Stimulated activated CD4-positive, alpha-beta T cell treated with anti-CD3 and anti-CD28 coated beads, Interleukin-15, amount 100 ng/mL, for 1 hour (primary cell): ENCODE measurements at regions not wholly inside any gene's neighbourhood (a gene's known extent, or its start where the extent isn't known, plus 50 kb on each side); places are given as distances from the start of the nearest gene placed in this dataset.
"Not testable (repeated sequence)": the region's sequence is repeated elsewhere in the genome, so short reads cannot be mapped to it uniquely, and the experiment has no call there.

ENCODE experiments used
- DNase-seq, 2 donors: peaks; one replicate each; pipeline ENCODE4 v3.0.0-alpha.2; 2020; ENCODE audit warnings: low read depth in 1 of 2, low spot score in 1 of 2

DNA sequence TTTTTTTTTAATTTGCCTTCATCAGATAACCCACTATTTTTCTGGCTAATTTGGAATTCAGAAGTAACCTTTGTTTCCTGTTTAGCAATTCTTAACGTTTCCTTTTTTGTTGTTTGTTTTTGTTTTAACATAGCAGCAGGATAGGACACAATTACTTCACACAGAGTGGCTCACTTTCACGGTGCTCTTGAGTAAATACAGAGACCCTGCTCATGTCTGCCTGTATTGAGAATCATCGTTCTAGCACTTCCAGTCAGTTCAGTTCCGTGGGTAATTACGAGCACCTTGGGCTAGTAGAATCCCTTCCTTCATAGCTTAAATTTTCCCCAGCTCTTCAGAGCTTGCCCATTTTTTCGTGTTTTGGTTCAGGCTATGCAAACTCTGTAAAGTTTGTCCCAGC, 1225.4 kb upstream of the LRRTM1 start:
- DNase-seq, result no peak

DNA sequence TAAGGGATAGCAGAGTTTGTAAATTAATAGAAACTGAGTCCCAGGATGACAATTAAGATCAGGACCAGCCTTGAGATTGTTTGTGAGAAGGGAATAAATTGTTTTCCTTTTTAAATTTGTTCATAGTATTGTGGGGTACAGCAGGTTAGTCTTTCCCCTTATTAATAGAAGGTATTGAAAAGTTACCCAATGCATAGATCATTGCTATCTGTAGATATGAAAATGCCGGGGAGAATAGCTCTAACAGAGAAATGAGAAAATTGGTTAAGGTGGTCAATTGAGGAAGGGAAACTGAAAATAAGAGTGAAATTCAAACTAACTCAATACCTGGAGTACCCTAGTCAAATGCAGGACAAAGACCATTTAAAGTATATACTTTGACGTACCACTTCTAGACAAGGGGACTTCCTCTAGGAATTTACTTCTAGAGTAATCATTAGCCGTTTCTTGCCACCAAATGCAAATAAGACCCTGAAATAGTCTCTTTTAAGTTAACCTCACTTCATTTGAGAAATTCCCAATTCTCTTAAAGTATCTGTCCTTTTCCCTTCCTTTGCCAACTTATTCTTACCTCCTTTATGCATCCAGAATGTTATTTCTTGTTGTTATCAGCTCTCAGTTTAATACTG, 1224.4 kb upstream of the LRRTM1 start:
- DNase-seq, result no peak

- no peak for DNase-seq
These were observed 1218.8 kb upstream of the LRRTM1 start for GRCh38 chr2:81523344-81523743.

DNA sequence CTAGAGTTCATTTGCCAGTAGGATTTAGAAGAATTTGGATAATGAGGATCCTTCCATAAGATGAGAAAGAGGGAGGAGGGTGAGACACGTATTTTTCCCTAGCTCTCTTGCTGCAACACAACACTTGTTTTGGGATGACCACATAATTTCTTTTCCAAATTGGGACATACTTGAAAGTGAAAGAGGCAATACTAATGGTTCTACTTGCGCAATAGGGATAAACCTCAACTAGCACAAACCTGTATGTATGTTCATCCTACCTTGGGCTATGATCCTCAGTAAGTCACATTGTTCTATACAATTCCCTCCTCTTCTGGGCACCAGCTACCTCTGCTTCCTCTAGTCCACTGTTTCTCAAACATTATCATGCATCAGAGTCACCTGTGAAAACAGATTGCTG, 1208.8 kb upstream of the LRRTM1 start:
- no peak for DNase-seq

- no peak for DNase-seq
These were observed 1201.0 kb upstream of the LRRTM1 start for GRCh38 chr2:81505586-81505985.

- no peak for DNase-seq
These were observed 1191.0 kb upstream of the LRRTM1 start for GRCh38 chr2:81495556-81495955.

DNA sequence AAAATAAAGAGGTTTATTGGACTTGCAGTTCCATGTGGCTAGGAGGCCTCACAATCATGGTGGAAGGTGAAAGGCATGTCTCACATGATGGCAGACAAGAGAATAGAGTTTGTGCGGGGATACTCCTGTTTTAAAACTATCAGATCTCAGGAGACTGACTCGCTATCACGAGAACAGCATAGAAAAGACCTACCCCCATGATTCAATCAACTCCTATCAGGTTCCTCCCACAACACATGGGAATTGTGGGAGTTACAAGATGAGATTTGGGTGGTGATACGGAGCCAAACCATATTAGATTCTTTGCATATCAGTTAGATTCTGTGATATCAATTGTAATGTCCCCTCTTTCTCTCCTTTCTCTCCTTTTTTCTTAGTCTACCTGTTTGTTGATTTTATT, 1178.7 kb upstream of the LRRTM1 start:
- no peak for DNase-seq

DNA sequence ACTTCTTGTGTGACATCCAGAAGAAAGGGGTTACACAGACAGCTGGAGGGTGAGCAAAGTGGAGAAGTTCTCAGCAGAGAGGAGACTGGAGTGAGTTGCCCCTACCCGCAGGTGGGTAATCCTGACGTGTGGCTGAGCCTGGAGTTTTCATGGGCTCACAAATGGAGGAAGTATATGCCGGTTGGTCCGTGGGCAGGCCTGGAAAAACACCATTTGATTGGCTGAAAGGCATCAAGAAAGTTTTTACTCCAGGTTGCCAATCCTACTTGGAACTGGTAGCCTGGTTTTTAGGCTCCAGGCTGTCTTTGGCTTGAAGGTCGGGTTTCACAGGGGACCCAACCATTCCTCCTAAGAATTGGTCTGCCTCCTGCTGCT, 1177.4 kb upstream of the LRRTM1 start:
- no peak for DNase-seq

DNA sequence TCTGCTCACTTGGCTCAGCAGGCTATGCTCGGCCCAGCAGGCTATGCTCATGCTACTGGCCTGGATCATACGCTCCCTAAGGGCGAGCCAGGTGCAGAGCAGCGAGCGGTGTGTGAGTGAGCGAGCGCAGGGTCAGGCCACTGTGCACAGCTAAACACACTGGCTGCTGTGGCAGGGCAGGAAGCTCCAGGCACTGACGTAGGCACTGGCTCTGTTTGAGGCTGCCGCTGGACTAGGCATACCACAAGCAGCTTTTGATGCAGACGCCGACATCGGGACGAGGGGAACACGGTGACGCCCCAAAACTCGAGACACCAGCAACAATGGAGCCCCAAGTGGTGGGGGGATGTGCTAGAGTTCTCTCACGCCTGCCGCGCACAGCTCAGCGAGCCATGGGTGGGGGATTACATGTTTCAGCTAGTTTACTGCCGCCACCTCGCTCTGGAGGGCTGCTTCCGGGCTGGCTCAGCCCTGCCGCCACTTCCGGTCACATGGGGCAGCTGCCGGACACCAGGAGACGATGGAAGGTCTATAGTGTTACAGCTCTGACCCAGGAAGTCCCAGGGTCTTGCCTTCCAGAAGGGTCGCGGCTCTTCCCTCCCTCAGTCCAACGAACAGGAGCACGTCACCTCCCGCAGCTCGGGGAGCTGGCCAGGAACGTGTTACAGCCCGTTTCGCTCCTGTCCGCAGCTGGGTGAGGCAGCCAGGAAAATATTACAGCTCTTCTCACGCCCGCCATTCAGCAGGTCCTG, 1176.9 kb upstream of the LRRTM1 start:
- DNase-seq, result no peak

- DNase-seq, result no peak
These were observed 1162.5 kb upstream of the LRRTM1 start for GRCh38 chr2:81467096-81467495.

- DNase-seq, result no peak
These were observed 1157.9 kb upstream of the LRRTM1 start for GRCh38 chr2:81462420-81462819.

DNA sequence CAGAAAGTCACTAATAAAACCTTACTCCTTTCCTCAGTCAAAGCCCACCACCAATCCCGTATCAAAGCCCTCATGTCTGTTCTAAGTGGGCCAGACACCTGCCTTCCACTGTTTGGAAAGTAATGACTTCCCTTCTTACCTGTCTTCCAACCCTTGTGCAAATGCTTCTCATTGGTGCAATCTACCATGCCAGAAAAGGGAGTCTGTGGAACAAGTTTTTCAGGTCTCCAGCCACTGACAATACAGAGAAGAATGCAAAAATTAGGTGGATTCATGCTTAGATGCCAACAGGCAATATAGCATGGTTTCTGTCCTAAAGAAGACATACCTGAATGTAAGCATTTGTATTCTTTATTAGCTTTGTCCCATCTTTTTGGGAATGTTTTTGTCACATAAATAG, 1140.6 kb upstream of the LRRTM1 start:
- no peak for DNase-seq

DNA sequence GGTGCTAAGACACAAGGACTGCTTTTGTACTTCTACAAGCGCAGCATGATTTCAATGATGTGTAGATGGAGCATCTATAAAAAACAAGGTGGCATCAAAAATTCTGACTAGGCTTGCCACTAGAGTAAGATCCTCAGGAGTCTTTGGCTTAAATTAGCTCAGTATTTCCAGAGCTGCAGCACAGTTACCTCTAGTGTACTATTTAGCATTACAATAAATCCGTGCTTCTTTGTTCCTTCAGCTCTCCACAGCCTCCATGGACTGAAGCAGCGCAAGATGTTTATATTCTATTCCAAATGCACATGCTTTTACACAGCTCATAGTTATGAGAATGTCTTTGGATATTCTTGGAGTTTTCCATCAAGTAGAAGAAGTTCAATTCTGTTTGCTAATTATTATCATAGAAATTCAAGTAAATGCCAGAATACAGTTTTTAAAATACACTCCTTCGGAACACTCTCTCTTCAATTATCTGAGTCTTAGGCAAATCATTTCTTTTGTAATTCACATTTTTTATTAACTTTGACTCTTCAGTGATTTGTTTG, 1133.0 kb upstream of the LRRTM1 start:
- DNase-seq, result no peak

- DNase-seq, result no peak
These were observed 1131.7 kb upstream of the LRRTM1 start for GRCh38 chr2:81436256-81436655.

- no peak for DNase-seq
These were observed 1108.1 kb upstream of the LRRTM1 start for GRCh38 chr2:81412681-81413080.

DNA sequence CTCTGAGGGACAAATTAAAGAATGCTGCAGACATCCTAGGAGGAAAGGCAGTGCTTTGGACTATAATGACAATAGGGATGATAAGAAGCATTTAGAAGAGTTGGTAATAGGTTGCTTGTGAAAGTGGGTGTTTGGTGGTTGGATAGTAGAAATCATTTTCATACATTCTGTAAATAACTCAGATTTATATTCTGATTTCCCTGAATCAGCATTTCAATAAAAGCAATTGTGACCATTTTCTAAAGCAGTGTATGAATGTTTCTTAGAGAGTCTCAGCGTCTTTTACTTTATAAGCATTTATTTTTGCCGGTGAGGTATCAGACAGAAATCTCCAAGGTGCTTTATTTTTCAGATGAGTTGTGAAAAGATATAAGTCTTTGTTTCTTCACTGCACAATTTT, 1099.0 kb upstream of the LRRTM1 start:
- DNase-seq, result no peak

DNA sequence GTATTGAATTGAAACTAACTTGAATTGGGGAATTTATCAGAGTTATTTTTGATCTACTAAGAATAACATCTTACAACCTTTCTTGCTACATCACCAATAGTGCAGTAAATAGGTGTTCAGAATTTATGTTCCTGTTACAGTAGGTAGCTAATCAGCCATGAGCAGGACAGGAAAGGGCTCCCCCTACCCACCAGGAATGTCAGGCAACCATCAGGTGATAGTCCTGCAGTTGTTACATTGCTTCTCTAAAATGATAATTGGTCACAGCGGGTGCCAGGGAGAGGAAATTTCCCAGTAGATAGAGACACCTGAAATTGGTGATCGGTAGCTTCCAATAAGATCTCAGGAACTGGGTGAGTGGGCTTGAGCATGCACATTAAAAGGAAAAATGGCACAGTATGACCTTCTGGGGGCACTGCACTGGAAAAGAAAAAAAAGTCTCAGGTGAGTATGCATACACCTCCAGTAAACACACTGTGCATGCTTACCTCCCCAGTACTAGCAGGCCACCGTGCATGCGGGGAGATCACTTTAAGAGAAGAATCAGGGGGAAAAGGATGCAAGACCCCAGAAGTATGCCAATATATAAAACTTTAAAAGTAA, 1092.0 kb upstream of the LRRTM1 start:
- no peak for DNase-seq

DNA sequence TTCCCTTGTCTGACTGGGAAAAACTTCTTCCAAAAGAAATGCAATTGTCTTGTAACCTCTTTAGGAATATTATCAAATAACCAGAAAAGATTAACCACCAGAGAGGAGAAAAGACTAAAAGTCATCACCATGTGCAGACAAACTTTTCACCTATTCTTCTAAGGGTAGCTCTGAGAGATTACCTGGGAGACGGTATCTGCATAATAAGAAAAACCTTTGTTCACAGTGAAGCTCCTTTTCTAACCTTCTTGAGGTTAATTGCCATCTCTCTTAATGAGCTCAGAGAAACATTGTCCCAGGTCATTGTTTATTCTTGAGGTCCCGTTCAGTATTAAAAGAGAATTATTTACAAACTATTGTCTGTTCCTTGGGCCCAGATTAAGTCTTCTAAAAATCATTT, 1091.2 kb upstream of the LRRTM1 start:
- DNase-seq, result no peak

- DNase-seq, result no peak
These were observed 1084.7 kb upstream of the LRRTM1 start for GRCh38 chr2:81389203-81389602.

- DNase-seq, result no peak
These were observed 1059.2 kb upstream of the LRRTM1 start for GRCh38 chr2:81363800-81364199.

DNA sequence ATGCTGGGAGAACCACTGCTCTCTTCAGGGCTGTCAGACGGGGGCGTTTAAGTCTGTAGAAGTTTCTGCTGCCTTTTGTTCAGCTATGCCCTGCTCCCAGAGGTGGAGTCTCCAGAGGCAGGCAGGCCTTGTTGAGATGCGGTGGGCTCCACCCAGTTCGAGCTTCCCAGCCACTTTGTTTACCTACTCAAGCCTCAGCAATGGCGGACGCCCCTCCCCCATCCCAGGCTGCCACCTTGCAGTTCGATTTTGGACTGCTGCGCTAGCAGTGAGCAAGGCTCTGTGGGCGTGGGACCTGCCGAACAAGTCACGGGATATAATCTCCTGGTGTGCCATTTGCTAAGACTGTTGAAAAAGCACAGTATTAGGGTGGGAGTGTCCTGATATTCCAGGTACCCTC, 1057.9 kb upstream of the LRRTM1 start:
- not testable (repeated sequence) for DNase-seq

DNA sequence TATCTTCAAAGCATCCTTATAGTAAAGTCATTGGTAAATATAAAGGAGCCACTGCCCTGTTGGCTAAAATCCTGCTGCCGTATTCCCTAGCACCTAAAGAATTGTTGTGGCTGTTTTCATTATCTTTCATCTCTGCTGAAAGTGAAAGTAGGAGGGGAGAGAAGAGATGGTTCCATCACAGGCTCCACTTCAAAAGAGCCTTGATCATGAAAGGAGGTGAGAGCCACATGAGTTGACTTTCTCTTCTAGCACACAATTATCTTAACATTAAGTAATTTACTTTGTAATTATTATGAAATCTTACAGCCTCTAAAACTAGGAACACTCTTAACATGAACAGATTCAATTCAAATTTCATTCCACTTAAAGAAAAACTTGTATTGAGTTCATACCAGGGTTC, 1050.9 kb upstream of the LRRTM1 start:
- no peak for DNase-seq
